ENCODE measurements at regions not wholly inside any gene's neighbourhood (a gene's known extent, or its start where the extent isn't known, plus 50 kb on each side); places are given as distances from the start of the nearest gene placed in this dataset.
"Not testable (repeated sequence)": the region's sequence is repeated elsewhere in the genome, so short reads cannot be mapped to it uniquely, and the experiment has no call there.

- DNase-seq, result no peak
Observed at GRCh38 chr5:110255194-110255593, 471.3 kb downstream of the TMEM232 start.

GRCh38 chr5:110256298-110256697 lies 470.2 kb downstream of the TMEM232 start:
- no peak for DNase-seq

GRCh38 chr5:110257971-110258370 lies 468.5 kb downstream of the TMEM232 start:
- DNase-seq, result no peak

GRCh38 chr5:110258460-110259216 lies 467.8 kb downstream of the TMEM232 start:
- DNase-seq, result no peak

DNA sequence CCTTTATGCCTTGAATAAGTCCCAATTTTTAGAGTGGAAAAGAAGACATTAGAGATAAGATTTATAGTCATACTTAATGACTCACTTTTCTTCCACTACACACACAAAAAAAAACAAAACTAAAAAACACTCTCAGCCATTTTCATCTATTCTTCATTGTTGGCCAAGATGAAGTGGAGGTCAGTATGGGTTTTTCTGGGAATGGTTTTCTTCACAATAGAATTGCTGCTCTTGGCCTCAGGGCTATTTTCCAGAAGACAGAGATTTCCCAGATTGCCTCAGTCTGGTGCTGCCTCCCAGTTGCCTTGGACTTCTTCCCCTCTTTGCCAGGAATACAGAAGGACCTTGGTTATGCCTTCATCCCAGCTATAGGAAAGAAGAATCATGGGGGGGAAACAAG lies 463.7 kb downstream of the TMEM232 start:
- no peak for DNase-seq

DNA sequence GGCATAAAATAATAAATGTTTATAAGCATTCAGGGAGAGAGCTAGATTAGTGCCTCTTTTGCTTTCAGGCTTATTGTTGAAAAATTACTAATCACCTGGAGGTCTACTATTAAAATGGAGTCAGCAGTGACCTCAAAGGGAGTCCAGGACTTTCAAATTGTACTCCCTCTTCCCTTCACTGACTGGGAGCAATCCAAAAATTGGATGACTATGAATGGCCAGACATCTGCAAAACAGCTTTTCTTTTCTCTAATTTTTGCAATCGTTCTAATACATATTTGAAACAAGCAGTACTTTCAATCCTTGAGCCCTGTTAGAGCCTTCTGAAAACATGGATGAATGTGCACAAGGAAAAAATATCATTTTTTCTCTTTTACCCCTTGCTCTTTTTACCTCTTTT lies 461.8 kb downstream of the TMEM232 start:
- DNase-seq, result no peak

GRCh38 chr5:110265162-110265561 lies 461.3 kb downstream of the TMEM232 start:
- DNase-seq, result no peak

GRCh38 chr5:110267714-110268113 lies 458.8 kb downstream of the TMEM232 start:
- no peak for DNase-seq

- DNase-seq, result no peak
Observed at GRCh38 chr5:110268283-110268682, 458.2 kb downstream of the TMEM232 start.

DNA sequence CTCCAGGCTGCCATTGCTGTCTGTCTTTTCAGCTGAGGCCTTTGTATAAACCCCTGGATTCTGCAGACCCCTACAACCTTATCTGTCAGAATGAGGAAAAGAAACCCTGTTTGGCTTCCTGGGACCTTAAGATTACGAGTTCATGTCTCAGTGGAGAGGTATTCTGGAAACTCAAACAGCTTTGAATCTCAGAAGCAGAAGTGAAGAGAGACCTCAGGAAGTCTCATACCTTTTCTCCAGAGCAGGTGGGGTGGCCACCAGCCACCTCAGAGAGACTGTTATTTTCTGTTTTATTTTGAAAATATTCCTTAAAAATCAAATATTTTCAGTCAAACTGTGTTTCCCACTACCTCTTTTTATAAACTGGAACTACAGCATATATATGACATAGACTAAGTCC lies 457.5 kb downstream of the TMEM232 start:
- DNase-seq, result no peak

DNA sequence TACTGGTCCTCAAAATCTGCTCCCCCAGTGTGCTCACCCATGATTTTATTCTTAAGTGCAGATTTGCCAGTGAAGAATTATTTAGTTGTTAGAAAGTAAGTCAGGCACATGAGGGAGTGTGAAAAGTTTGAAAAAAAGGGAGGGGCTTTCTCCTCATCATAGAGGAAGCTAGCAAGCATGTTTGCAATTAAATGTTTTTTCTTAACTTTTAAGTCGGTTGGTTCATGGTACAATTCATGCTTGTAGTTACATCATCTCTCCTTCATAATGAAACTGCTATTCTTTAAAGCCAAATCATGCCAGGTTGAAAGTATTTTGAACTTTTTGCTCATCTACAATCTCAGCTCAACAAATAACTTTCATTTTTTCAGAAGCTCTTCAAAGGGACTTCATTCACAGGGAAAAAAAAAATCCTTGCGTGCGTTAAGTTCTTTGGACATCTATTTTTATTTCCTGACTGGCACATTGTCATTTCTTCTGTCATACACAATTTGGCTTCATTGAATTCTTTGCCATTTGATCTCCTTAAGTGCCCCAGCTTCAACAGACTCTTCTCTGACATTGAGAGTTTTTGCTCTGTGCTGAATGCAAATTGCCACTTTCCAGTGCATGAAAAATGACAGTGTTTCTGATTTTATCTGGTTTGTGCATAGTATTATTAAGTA lies 456.9 kb downstream of the TMEM232 start:
- no peak for DNase-seq

DNA sequence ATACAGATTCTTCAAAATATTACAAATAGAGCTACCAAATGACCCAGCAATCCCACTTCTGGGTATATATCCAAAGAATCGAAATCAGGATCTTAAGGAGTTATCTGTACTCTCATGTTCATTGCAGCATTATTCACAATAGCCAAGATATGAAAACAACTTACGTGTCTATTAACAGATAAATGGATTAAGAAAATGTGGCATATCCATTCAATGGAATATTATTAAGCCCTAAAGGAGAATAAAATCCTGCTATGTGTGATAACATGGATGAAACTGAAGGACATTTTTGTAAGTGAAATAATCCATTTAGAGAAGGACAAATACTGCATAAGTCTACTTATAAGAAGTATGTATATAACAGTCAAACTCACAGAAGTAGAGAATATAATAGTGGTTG lies 450.6 kb downstream of the TMEM232 start:
- DNase-seq, result no peak

- not testable (repeated sequence) for DNase-seq
Observed at GRCh38 chr5:110278449-110278848, 448.0 kb downstream of the TMEM232 start.

- DNase-seq, result not testable (repeated sequence)
Observed at GRCh38 chr5:110284121-110284520, 442.4 kb downstream of the TMEM232 start.

DNA sequence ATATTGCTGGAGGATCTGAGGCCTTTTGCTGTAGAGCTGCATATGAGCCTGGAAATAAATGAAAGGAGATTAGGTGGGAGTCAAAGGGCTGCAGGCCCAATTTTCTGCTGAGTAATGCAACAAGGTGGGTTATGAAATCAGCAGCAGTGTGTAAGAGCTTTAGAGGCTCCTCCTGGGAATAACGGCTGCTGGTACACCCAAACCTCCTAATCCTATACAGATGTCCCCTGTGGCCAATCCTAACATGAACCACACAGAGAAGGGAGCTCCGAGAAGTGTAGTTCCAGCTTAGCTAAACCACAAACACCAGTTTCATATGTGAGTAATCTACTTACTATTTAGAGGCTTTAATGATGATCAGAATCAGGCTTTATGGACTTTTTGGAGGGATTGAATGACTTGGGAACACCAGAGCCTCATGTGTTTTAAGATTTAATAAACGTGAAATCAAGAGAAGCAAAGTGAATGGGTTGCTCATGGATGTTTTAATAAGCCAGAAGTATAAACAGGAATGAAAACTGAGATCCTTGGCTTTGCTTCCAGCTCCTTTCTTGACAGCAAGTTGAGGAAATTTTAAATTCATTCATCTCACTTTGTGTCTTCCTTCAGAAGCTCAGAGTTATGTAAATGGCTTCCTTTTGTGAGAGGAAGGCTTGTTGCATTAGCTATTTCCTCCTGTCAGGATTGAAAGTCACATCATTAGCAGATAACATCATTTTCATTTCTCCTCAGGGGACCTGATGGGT lies 437.5 kb downstream of the TMEM232 start:
- DNase-seq, result no peak

DNA sequence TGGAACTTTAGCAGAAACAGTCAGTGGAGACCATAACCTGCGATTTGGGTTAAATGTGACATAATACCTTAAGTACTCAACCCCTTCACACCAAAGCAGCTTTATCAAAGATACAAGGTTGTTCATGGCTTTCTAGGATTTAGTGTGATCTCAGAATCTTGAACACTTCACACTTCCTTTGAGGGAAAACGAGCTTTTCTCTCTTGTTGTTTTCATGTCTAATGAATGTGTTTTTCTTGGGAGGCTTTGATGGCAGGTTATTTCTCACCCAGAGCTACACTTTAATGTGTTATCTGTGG lies 437.0 kb downstream of the TMEM232 start:
- no peak for DNase-seq

DNA sequence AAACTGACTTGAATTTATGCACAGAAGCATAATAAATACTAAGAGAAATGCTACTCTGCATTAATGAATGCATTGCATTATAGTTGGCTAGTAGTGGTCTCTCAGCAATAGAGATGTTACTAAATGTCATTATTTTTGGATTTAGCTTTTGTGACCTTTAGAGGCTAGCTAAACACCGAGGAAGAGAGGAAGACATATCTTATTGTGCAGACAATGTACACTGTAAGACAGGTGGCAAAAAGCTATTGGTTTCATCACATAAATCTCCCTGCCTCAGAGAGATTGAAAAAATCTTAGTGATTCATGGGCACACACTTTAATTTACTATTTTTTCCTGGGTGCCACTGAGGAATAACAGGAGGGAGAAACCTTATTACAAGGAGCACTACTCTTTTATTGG lies 435.9 kb downstream of the TMEM232 start:
- no peak for DNase-seq

DNA sequence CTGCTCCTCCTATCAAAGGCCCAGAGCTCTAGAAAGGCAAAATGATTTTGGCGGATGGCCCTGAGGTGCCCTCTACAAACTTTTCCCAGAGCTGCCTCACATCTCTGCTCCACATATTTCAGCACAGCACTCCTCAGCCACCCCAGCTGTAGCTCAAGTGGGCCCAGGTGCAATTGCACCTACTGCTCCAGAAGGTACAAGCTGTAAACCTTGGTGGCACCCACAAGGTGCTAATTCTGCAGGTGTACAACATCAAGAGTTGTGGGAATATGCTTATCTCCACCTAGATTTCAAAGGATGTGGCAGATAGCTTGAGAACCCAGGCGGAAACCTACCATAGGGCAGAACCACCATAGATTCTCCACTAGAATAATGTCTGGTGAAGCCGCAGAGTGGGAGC lies 432.2 kb downstream of the TMEM232 start:
- no peak for DNase-seq

DNA sequence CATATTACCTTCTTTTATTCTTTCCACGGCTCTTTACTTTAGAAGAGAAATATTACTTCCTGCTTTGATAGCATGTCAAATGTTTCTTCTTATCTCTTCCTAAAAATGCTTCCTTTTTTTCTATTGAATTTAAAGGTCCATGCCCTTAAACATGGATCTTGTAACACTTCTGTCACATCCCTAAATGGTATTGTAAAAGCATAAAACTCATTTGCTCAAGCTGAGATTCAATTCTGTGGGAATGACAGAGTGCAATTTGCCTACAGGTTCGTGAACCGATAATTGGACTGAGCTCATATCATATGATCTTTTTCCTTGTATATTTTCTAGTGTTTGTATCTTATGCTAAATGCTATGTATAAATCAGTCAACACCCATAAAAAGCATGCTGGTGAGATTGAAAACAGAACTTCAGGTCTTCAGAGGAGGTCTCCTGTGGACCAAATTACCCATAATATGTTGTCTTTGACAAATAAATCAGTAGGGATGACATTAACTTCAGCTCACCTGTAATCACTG lies 429.3 kb downstream of the TMEM232 start:
- no peak for DNase-seq

DNA sequence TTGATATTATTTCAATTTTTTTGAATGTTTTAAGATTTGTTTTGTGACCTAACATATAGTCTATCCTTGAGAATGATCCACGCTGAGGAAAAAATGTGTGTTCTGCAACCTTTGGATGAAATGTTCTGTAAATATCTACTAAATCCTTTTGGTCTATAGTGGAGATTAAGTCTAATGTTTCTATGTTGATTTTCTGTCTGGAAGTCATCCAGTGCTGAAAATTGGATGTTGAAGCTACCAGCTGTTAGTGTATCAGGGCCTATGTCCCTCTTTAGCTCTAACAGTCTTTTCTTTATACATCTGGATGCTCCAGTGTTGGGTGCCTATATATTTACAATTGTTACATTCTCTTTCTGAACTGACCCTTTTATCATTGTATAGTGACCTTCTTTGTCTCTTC lies 422.3 kb downstream of the TMEM232 start:
- DNase-seq, result no peak

- no peak for DNase-seq
Observed at GRCh38 chr5:110306650-110307049, 419.8 kb downstream of the TMEM232 start.

DNA sequence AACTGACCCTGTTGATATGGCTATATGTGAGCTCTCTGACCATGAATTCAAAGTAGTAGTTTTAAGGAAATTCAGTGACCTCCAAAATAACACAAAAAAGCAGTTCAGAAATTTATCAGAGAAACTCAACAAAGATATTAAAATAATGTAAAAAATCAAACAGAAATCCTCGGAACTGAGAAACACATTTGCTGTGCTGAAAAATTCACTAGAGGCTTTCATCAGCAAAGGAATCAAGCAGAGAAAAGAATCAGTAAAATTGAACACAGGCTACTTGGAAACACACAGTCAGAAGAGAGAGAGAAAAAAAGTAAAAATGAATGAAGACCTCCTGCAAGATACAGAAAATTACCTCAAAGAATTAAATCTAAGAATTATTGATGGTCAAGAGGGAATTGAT lies 417.2 kb downstream of the TMEM232 start:
- DNase-seq, result no peak

- not testable (repeated sequence) for DNase-seq
Observed at GRCh38 chr5:110316566-110316965, 409.9 kb downstream of the TMEM232 start.

GRCh38 chr5:110321117-110321516 lies 405.4 kb downstream of the TMEM232 start:
- DNase-seq, result no peak
